ENCODE measurements at regions not wholly inside any gene's neighbourhood (a gene's known extent, or its start where the extent isn't known, plus 50 kb on each side); places are given as distances from the start of the nearest gene placed in this dataset.

- Histone ChIP-seq H3K9me3 (no peaks in the 10 kb centered on the region), H3K36me3 (ENCODE audit: control insufficient read depth in 2 of 2, extremely low read depth in 1 of 2, insufficient read depth in 1 of 2, low read length in 1 of 2) (no peaks in the 10 kb centered on the region), H3K27ac (ENCODE audit: low read length) (no peak overlapping the region), H3K4me1 (ENCODE audit: control insufficient read depth in 1 of 2, extremely low read depth in 1 of 2, insufficient read depth in 2 of 2, low read length in 2 of 2) (no peaks in the 10 kb centered on the region), H3K4me3 (ENCODE audit: control insufficient read depth in 1 of 2, extremely low read depth in 1 of 2, low read length in 1 of 2) (no peak overlapping the region), H3K27me3 (replicated peaks in 1 of 2; ENCODE audit: control insufficient read depth in 2 of 2, extremely low read depth in 1 of 2, insufficient read depth in 2 of 2, low read length in 1 of 2) (no peaks in the 10 kb centered on the region)
- no peaks in the 10 kb centered on the region for H3K9me3 Mint-ChIP-seq
- no peaks in the 10 kb centered on the region for H3K4me1 Mint-ChIP-seq
- POLR2A ChIA-PET = no interaction called here
- peaks cover 0 to 4% of the 10 kb centered on the region in 2 donors for H3K27me3 Mint-ChIP-seq
- WGBS (ENCODE audit: insufficient coverage) = 100% methylated on average over 1 of the region's 2 CpGs
- no peak overlapping the region for H3K27ac Mint-ChIP-seq
- ATAC-seq (replicated peaks in 1 of 4) (no peak), DNase-seq (no peak)
- H3K4me3 Mint-ChIP-seq = no peak overlapping the region
- CTCF ChIA-PET = no interaction called here
- no peaks in the 10 kb centered on the region for H3K36me3 Mint-ChIP-seq
These were observed 328.8 kb upstream of the SLITRK1 start for GRCh38 chr13:84211048-84211447.

- Mint-ChIP-seq H3K27me3 (no peaks in the 10 kb centered on the region), H3K9me3 (no peaks in the 10 kb centered on the region), H3K36me3 (no peaks in the 10 kb centered on the region), H3K4me3 (no peak overlapping the region), H3K4me1 (no peaks in the 10 kb centered on the region), H3K27ac (no peak overlapping the region)
- H3K36me3 ChIP-seq (ENCODE audit: control insufficient read depth in 2 of 2, extremely low read depth in 1 of 2, insufficient read depth in 1 of 2, low read length in 1 of 2) = no peaks in the 10 kb centered on the region
- ChIA-PET POLR2A (no interaction called here), CTCF (no interaction called here)
- DNase-seq (no peak), ATAC-seq (replicated peaks in 1 of 4) (no peak)
- H3K27me3 ChIP-seq (replicated peaks in 1 of 2; ENCODE audit: control insufficient read depth in 2 of 2, extremely low read depth in 1 of 2, insufficient read depth in 2 of 2, low read length in 1 of 2) = no peaks in the 10 kb centered on the region
- H3K4me3 ChIP-seq (ENCODE audit: control insufficient read depth in 1 of 2, extremely low read depth in 1 of 2, low read length in 1 of 2) = no peak overlapping the region
- no peaks in the 10 kb centered on the region for H3K4me1 ChIP-seq (ENCODE audit: control insufficient read depth in 1 of 2, extremely low read depth in 1 of 2, insufficient read depth in 2 of 2, low read length in 2 of 2)
- no peak overlapping the region for H3K27ac ChIP-seq (ENCODE audit: low read length)
- WGBS (ENCODE audit: insufficient coverage) = 60% methylated on average over 2 of the region's 7 CpGs
- no peaks in the 10 kb centered on the region for H3K9me3 ChIP-seq
These were observed 326.1 kb upstream of the SLITRK1 start for GRCh38 chr13:84208246-84208910.

DNA sequence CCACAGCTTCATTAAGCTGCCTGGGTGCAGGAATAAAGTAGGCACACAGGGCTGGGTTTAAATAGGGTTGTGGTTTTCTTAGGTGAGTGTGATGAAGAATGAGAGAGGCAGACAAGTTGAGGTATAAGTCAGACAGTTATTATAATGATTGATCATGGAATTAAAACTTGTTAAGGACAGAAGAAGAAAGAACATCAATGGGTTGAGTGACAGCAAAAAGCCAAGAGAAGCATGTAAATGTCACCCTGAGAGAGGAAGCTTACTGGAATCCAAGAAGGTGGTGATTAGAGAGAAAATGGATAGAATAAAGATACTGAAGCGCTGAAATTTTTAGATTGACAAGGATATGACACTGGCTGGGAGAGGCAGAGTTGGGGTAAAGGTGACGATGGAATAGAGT is 325.2 kb upstream of the SLITRK1 start:
- DNase-seq (no peak), ATAC-seq (replicated peaks in 1 of 4) (no peak)
- H3K9me3 Mint-ChIP-seq = no peaks in the 10 kb centered on the region
- H3K4me3 Mint-ChIP-seq = no peak overlapping the region
- H3K27me3 Mint-ChIP-seq = no peaks in the 10 kb centered on the region
- WGBS (ENCODE audit: insufficient coverage) = 60% methylated on average over 1 of the region's 2 CpGs
- H3K36me3 ChIP-seq (ENCODE audit: control insufficient read depth in 2 of 2, extremely low read depth in 1 of 2, insufficient read depth in 1 of 2, low read length in 1 of 2) = no peaks in the 10 kb centered on the region
- no peaks in the 10 kb centered on the region for H3K9me3 ChIP-seq
- H3K27me3 ChIP-seq (replicated peaks in 1 of 2; ENCODE audit: control insufficient read depth in 2 of 2, extremely low read depth in 1 of 2, insufficient read depth in 2 of 2, low read length in 1 of 2) = no peaks in the 10 kb centered on the region
- H3K4me1 ChIP-seq (ENCODE audit: control insufficient read depth in 1 of 2, extremely low read depth in 1 of 2, insufficient read depth in 2 of 2, low read length in 2 of 2) = no peaks in the 10 kb centered on the region
- ChIA-PET POLR2A (no interaction called here), CTCF (interaction anchor here in 1 of 2 donors (0.5 kb wide), 1 partner anchor 16 kb away, joined by 3 read pairs; no protein-coding TSS in a partner anchor)
- no peaks in the 10 kb centered on the region for H3K36me3 Mint-ChIP-seq
- no peak overlapping the region for H3K27ac Mint-ChIP-seq
- H3K27ac ChIP-seq (ENCODE audit: low read length) = no peak overlapping the region
- H3K4me1 Mint-ChIP-seq = no peaks in the 10 kb centered on the region
- no peak overlapping the region for H3K4me3 ChIP-seq (ENCODE audit: control insufficient read depth in 1 of 2, extremely low read depth in 1 of 2, low read length in 1 of 2)

DNA sequence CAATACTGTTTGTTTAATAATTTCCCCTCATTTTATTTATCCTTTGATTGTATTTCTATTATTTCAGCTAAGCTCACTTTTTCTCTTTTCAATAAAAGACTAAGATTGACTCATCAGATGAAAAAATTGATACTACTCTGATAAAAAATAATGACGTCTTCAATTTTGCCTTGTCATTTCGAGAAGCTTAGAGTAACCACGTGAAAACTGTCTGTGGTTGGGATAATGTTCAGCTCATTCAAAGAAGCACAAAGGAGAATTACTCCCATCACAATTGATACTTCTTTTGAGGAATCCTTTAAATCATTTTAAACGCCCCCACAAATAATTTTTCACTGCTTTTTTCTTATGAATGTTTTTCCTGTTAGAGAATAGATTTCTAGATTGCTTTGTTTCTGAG is 318.7 kb upstream of the SLITRK1 start:
- H3K4me1 Mint-ChIP-seq = no peaks in the 10 kb centered on the region

GRCh38 chr13:84192125-84192524 is 309.9 kb upstream of the SLITRK1 start:
- ChIA-PET CTCF (no interaction called here), POLR2A (no interaction called here)
- H3K4me3 ChIP-seq (ENCODE audit: control insufficient read depth in 1 of 2, extremely low read depth in 1 of 2, low read length in 1 of 2) = no peak overlapping the region
- Mint-ChIP-seq H3K36me3 (no peaks in the 10 kb centered on the region), H3K27ac (no peak overlapping the region), H3K9me3 (peaks cover 0 to 14% (median 3%) of the 10 kb centered on the region in 3 donors), H3K4me3 (no peak overlapping the region), H3K4me1 (no peaks in the 10 kb centered on the region), H3K27me3 (no peaks in the 10 kb centered on the region)
- no peaks in the 10 kb centered on the region for H3K4me1 ChIP-seq (ENCODE audit: control insufficient read depth in 1 of 2, extremely low read depth in 1 of 2, insufficient read depth in 2 of 2, low read length in 2 of 2)
- WGBS (ENCODE audit: insufficient coverage) = 90% methylated on average over 3 of the region's 3 CpGs
- no peak overlapping the region for H3K27ac ChIP-seq (ENCODE audit: low read length)
- ATAC-seq (replicated peaks in 1 of 4) = no peak
- H3K9me3 ChIP-seq = no peaks in the 10 kb centered on the region
- no peak for DNase-seq
- H3K36me3 ChIP-seq (ENCODE audit: control insufficient read depth in 2 of 2, extremely low read depth in 1 of 2, insufficient read depth in 1 of 2, low read length in 1 of 2) = no peaks in the 10 kb centered on the region
- H3K27me3 ChIP-seq (replicated peaks in 1 of 2; ENCODE audit: control insufficient read depth in 2 of 2, extremely low read depth in 1 of 2, insufficient read depth in 2 of 2, low read length in 1 of 2) = no peaks in the 10 kb centered on the region

More for the DNA sequence above, 318.7 kb upstream of the SLITRK1 start:
- Histone ChIP-seq H3K27ac (ENCODE audit: low read length) (no peak overlapping the region), H3K4me3 (ENCODE audit: control insufficient read depth in 1 of 2, extremely low read depth in 1 of 2, low read length in 1 of 2) (no peak overlapping the region), H3K27me3 (replicated peaks in 1 of 2; ENCODE audit: control insufficient read depth in 2 of 2, extremely low read depth in 1 of 2, insufficient read depth in 2 of 2, low read length in 1 of 2) (no peaks in the 10 kb centered on the region), H3K4me1 (ENCODE audit: control insufficient read depth in 1 of 2, extremely low read depth in 1 of 2, insufficient read depth in 2 of 2, low read length in 2 of 2) (no peaks in the 10 kb centered on the region), H3K36me3 (ENCODE audit: control insufficient read depth in 2 of 2, extremely low read depth in 1 of 2, insufficient read depth in 1 of 2, low read length in 1 of 2) (no peaks in the 10 kb centered on the region), H3K9me3 (no peaks in the 10 kb centered on the region)
- WGBS (ENCODE audit: insufficient coverage) = no CpG with 5 or more reads among the region's 4 CpGs
- Mint-ChIP-seq H3K27ac (no peak overlapping the region), H3K9me3 (peaks cover 0 to under 1% (median 0%) of the 10 kb centered on the region in 3 donors), H3K4me3 (no peak overlapping the region), H3K36me3 (no peaks in the 10 kb centered on the region), H3K27me3 (no peaks in the 10 kb centered on the region)
- ATAC-seq (replicated peaks in 1 of 4) (no peak), DNase-seq (no peak)
- CTCF ChIA-PET = no interaction called here
- POLR2A ChIA-PET = interaction anchor here in 1 of 2 donors (0.6 kb wide), 1 partner anchor 517 kb away, joined by 5 read pairs; no protein-coding TSS in a partner anchor

DNA sequence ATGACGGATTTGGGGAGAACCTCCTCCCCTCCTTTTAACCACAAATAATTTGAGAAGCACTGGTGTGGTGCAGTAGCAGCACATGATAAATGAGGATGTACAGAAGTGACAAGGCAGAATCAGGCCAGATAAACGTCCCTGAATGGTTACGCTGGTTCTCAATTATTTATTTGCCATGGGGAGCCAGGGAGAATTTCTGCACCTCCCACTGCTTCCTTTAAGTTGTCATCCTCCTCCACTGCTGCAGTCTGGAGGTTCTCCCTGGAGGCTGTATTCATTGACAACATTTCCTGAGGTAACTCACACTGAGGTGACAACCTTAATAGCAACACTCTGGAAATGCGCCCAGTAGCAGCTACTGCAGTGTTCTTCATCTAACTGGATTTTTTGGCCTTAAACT is 308.9 kb upstream of the SLITRK1 start:
- WGBS (ENCODE audit: insufficient coverage) = 73% methylated on average over 3 of the region's 4 CpGs
- Histone ChIP-seq H3K4me1 (ENCODE audit: control insufficient read depth in 1 of 2, extremely low read depth in 1 of 2, insufficient read depth in 2 of 2, low read length in 2 of 2) (no peaks in the 10 kb centered on the region), H3K9me3 (no peaks in the 10 kb centered on the region), H3K27ac (ENCODE audit: low read length) (no peak overlapping the region), H3K27me3 (replicated peaks in 1 of 2; ENCODE audit: control insufficient read depth in 2 of 2, extremely low read depth in 1 of 2, insufficient read depth in 2 of 2, low read length in 1 of 2) (no peaks in the 10 kb centered on the region), H3K4me3 (ENCODE audit: control insufficient read depth in 1 of 2, extremely low read depth in 1 of 2, low read length in 1 of 2) (no peak overlapping the region), H3K36me3 (ENCODE audit: control insufficient read depth in 2 of 2, extremely low read depth in 1 of 2, insufficient read depth in 1 of 2, low read length in 1 of 2) (no peaks in the 10 kb centered on the region)
- H3K27me3 Mint-ChIP-seq = no peaks in the 10 kb centered on the region
- H3K36me3 Mint-ChIP-seq = no peaks in the 10 kb centered on the region
- DNase-seq (no peak), ATAC-seq (replicated peaks in 1 of 4) (no peak)
- ChIA-PET CTCF (no interaction called here), POLR2A (no interaction called here)
- peaks cover 0 to 14% (median 3%) of the 10 kb centered on the region in 3 donors for H3K9me3 Mint-ChIP-seq
- H3K4me3 Mint-ChIP-seq = no peak overlapping the region
- no peak overlapping the region for H3K27ac Mint-ChIP-seq
- no peaks in the 10 kb centered on the region for H3K4me1 Mint-ChIP-seq

DNA sequence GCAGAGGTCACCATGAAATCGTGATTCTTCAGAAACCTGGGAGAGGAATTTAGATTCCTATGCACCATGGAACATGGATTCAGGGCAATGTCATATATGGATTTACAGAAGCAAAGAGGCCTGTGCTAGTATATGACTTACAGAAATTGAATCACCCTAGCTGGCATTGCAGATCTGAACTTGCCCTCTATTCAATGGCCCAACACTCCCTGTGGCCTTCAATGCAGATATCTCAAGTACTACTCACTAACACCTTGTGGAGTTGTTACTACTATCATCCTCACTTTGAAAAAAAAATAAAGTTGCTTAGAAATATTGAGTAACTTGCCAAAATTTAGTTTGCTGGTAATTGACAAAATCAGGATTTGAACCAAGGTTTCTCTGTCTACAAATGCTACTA is 305.4 kb upstream of the SLITRK1 start:
- Histone ChIP-seq H3K27me3 (replicated peaks in 1 of 2; ENCODE audit: control insufficient read depth in 2 of 2, extremely low read depth in 1 of 2, insufficient read depth in 2 of 2, low read length in 1 of 2) (no peaks in the 10 kb centered on the region), H3K4me1 (ENCODE audit: control insufficient read depth in 1 of 2, extremely low read depth in 1 of 2, insufficient read depth in 2 of 2, low read length in 2 of 2) (no peaks in the 10 kb centered on the region), H3K4me3 (ENCODE audit: control insufficient read depth in 1 of 2, extremely low read depth in 1 of 2, low read length in 1 of 2) (no peak overlapping the region), H3K9me3 (no peaks in the 10 kb centered on the region), H3K27ac (ENCODE audit: low read length) (no peak overlapping the region), H3K36me3 (ENCODE audit: control insufficient read depth in 2 of 2, extremely low read depth in 1 of 2, insufficient read depth in 1 of 2, low read length in 1 of 2) (no peaks in the 10 kb centered on the region)
- Mint-ChIP-seq H3K4me1 (no peaks in the 10 kb centered on the region), H3K36me3 (no peaks in the 10 kb centered on the region), H3K4me3 (no peak overlapping the region), H3K27me3 (no peaks in the 10 kb centered on the region), H3K9me3 (peaks cover 0 to 3% (median 0%) of the 10 kb centered on the region in 3 donors), H3K27ac (no peak overlapping the region)
- no peak for ATAC-seq (replicated peaks in 1 of 4)
- ChIA-PET POLR2A (no interaction called here), CTCF (no interaction called here)
- WGBS (ENCODE audit: insufficient coverage) = no CpG with 5 or more reads among the region's 1 CpG
- DNase-seq = no peak
